HepG2 (cell line): ENCODE measurements at regions not wholly inside any gene's neighbourhood (a gene's known extent, or its start where the extent isn't known, plus 50 kb on each side); places are given as distances from the start of the nearest gene placed in this dataset.

Source experiments
- ATAC-seq: fragments of 200-7000 bp; cut with Tn5 transposase; 3 replicates; pipeline ENCODE4 v1.9.1; 2020; ENCODE audit warnings: mild to moderate bottlenecking, moderate library complexity
- BruUV-seq: library from RNA; stranded (reverse); fragments of 400-500 nt; replicated peaks from 2 replicates; lab custom pipeline; 2021; lab: Mats Ljungman, UMichigan
- CTCF ChIA-PET: fragments of 300-600 bp; formaldehyde crosslinking; extraction: SDS; loops from one replicate; lab custom pipeline; 2021; ENCODE audit warnings: low total read pairs, inconsistent platforms, low intra/inter-chr PET ratio; lab: Yijun Ruan, JAX
- POLR2A ChIA-PET: fragments of 350-600 bp; sonication (Branson Sonifier 250); formaldehyde crosslinking; loops from one replicate; lab custom pipeline; 2020; ENCODE audit warnings: antibody characterized with exemption, inconsistent platforms; lab: Yijun Ruan, JAX
- DNase-seq: peaks from one replicate; pipeline ENCODE4 v3.0.0-alpha.2; 2015; ENCODE audit warnings: low spot score
- FAIRE-seq: peaks from 3 replicates; lab custom pipeline; 2011; peaks lifted over from hg19 to GRCh38; lab: Jason Lieb, UNC
- H2AFZ ChIP-seq: one replicate; pipeline ENCODE4 v1.6.1; 2011; ENCODE audit warnings: low read length, inconsistent platforms
- H3K27ac ChIP-seq: fragments of 300-600 bp; 3 replicates; pipeline ENCODE4 v1.8.0; 2011; ENCODE audit warnings: mixed run types, mild to moderate bottlenecking, mixed read lengths, low read length, inconsistent platforms; ENCODE audit not compliant: insufficient read depth; ENCODE audit errors: extremely low read length
- H3K27me3 ChIP-seq, 2 experiments: fragments of 200-600 bp in 1 of 2; 2 replicates in 1 of 2; 3 replicates in 1 of 2; pipeline versions ENCODE4 v1.6.0 to v1.8.0; 2011; ENCODE audit warnings: low read length in 2 of 2, mild to moderate bottlenecking in 2 of 2, moderate library complexity in 2 of 2, inconsistent platforms in 1 of 2; ENCODE audit not compliant: insufficient read depth in 2 of 2, control insufficient read depth in 1 of 2
- H3K36me3 ChIP-seq, 2 experiments: fragments of 200-600 bp in 1 of 2; replicated peaks in 1 of 2; 2 replicates in 1 of 2; 3 replicates in 1 of 2; pipeline versions ENCODE4 v1.5.1 to v1.8.0; 2011; ENCODE audit warnings: low read length in 2 of 2, inconsistent platforms in 1 of 2; ENCODE audit not compliant: insufficient read depth in 2 of 2, control insufficient read depth in 1 of 2
- H3K4me1 ChIP-seq: 2 replicates; pipeline ENCODE4 v1.5.1; 2012; ENCODE audit warnings: low read length, inconsistent platforms; ENCODE audit not compliant: insufficient read depth
- H3K4me2 ChIP-seq: 2 replicates; pipeline ENCODE4 v1.6.0; 2011; ENCODE audit warnings: low read depth, low read length, inconsistent platforms
- H3K4me3 ChIP-seq, 3 experiments: fragments of 200-600 bp in 1 of 3; sonication (generic), shearing (Covaris generic) in 1 of 3; replicated peaks in 1 of 3; 2 replicates each; pipeline ENCODE4 v1.5.1; 2011 to 2016; ENCODE audit warnings: low read length in 3 of 3, inconsistent platforms in 2 of 3, low read depth in 2 of 3, mild to moderate bottlenecking in 2 of 3, control low read depth in 1 of 3, mixed read lengths in 1 of 3; ENCODE audit not compliant: insufficient read depth in 1 of 3
- H3K79me2 ChIP-seq: one replicate; pipeline ENCODE4 v1.6.1; 2011; ENCODE audit warnings: low read length, inconsistent platforms; ENCODE audit not compliant: insufficient read depth
- H3K9ac ChIP-seq: 2 replicates; pipeline ENCODE4 v1.6.0; 2011; ENCODE audit warnings: mild to moderate bottlenecking, low read depth, low read length, inconsistent platforms; ENCODE audit not compliant: insufficient read depth
- H3K9me3 ChIP-seq: 2 replicates; pipeline ENCODE4 v1.5.1; 2012; ENCODE audit warnings: mild to moderate bottlenecking, low read length
- H4K20me1 ChIP-seq: 2 replicates; pipeline ENCODE4 v1.6.0; 2011; ENCODE audit warnings: inconsistent platforms, mild to moderate bottlenecking, low read length, moderate library complexity; ENCODE audit not compliant: insufficient read depth
- ARNT ChIP-seq: fragments of 450-650 bp; IDR thresholded peaks from 2 replicates; pipeline ENCODE4 v1.6.1; 2017
- ASH2L ChIP-seq: fragments of 300-600, 200-600 bp; sonication (generic); IDR thresholded peaks from 2 replicates; pipeline ENCODE4 v1.7.0; 2017; ENCODE audit warnings: low read depth, mild to moderate bottlenecking, moderate library complexity, mixed read lengths, low read length; ENCODE audit not compliant: insufficient read length
- HMG20A ChIP-seq: IDR thresholded peaks from 2 replicates; pipeline ENCODE4 v1.6.1; 2016; ENCODE audit warnings: borderline replicate concordance
- HNRNPL ChIP-seq: fragments of 200-400 bp; formaldehyde crosslinking; IDR thresholded peaks from 2 replicates; pipeline ENCODE4 v1.6.1; 2017; ENCODE audit warnings: mild to moderate bottlenecking, low read depth, low read length
- RAD51 ChIP-seq: fragments of 450-650 bp; IDR thresholded peaks from 2 replicates; pipeline ENCODE4 v1.6.1; 2016; ENCODE audit warnings: borderline replicate concordance
- SKI ChIP-seq: fragments of 450-650 bp; IDR thresholded peaks from one replicate; pipeline ENCODE4 v1.6.1; 2018; ENCODE audit warnings: mild to moderate bottlenecking; ENCODE audit not compliant: partially characterized antibody
- SNRNP70 ChIP-seq: fragments of 200-400 bp; formaldehyde crosslinking; IDR thresholded peaks from 2 replicates; pipeline ENCODE4 v1.6.1; 2017; ENCODE audit warnings: mild to moderate bottlenecking, low read depth, low read length, moderate library complexity
- SP5 ChIP-seq: IDR thresholded peaks from 2 replicates; pipeline ENCODE4 v1.6.1; 2016; ENCODE audit warnings: low read depth, borderline replicate concordance
- YEATS2 ChIP-seq: sonication (generic); formaldehyde crosslinking; IDR thresholded peaks from 2 replicates; pipeline ENCODE4 v1.4.0; 2020; ENCODE audit warnings: missing genetic modification reagents, borderline replicate concordance
- ZBTB26 ChIP-seq: IDR thresholded peaks from 2 replicates; pipeline ENCODE4 v1.6.1; 2016; ENCODE audit warnings: missing compliant biosample characterization, missing genetic modification reagents, borderline replicate concordance
- ZFY ChIP-seq: sonication (generic); formaldehyde crosslinking; IDR thresholded peaks from 2 replicates; pipeline ENCODE4 v1.4.0; 2020; ENCODE audit warnings: missing genetic modification reagents
- ZNF180 ChIP-seq: sonication (generic); formaldehyde crosslinking; IDR thresholded peaks from 2 replicates; pipeline ENCODE4 v1.4.0; 2020; ENCODE audit warnings: low read depth, missing genetic modification reagents, borderline replicate concordance
- ZNF274 ChIP-seq: sonication (generic); formaldehyde crosslinking; IDR thresholded peaks from 2 replicates; pipeline ENCODE4 v1.5.1; 2020; ENCODE audit warnings: mild to moderate bottlenecking, missing genetic modification reagents
- ZNF550 ChIP-seq: sonication (generic); formaldehyde crosslinking; IDR thresholded peaks from 2 replicates; pipeline ENCODE4 v1.4.0; 2020; ENCODE audit warnings: mild to moderate bottlenecking, missing genetic modification reagents, borderline replicate concordance
- ZNF564 ChIP-seq: sonication (generic); formaldehyde crosslinking; IDR thresholded peaks from 2 replicates; pipeline ENCODE4 v1.8.1; 2023; ENCODE audit warnings: mild to moderate bottlenecking, missing genetic modification reagents
- ZNF660 ChIP-seq: sonication (generic); formaldehyde crosslinking; IDR thresholded peaks from 2 replicates; pipeline ENCODE4 v1.5.1; 2020; ENCODE audit warnings: mild to moderate bottlenecking, low read depth, missing genetic modification reagents, borderline replicate concordance
- ZNF672 ChIP-seq: sonication (generic); formaldehyde crosslinking; IDR thresholded peaks from 2 replicates; pipeline ENCODE4 v1.8.1; 2022; ENCODE audit warnings: missing genetic modification reagents
- WGBS: methylation state at CpG from one replicate; pipeline ENCODE4 v1.1.6; 2017; ENCODE audit warnings: low lambda C conversion rate; 5-methylcytosine and 5-hydroxymethylcytosine counted together
- in situ Hi-C: cut with HindIII; loops from 2 replicates; pipeline ENCODE4 v1.10.0; 2017; ENCODE audit warnings: low pct_unique_long_range_greater_than_20kb; ENCODE audit not compliant: extremely low pct_ligation_motif_present
- intact Hi-C: fragments of 100-400 bp; cut with micrococcal nuclease; formaldehyde crosslinking; loops from one replicate; pipeline ENCODE4 v1.10.0; 2022; ENCODE audit not compliant: unreplicated experiment
- TF ChIP-seq, protein P1 (sequence below): sonication (generic); formaldehyde crosslinking; IDR thresholded peaks from 2 replicates; pipeline ENCODE4 v1.5.0; 2020; ENCODE audit warnings: mild to moderate bottlenecking, low read depth, missing genetic modification reagents, borderline replicate concordance

- no peak overlapping the region for H2AFZ ChIP-seq
- H3K36me3 ChIP-seq: no peaks in the 10 kb centered on the region
- TF ChIP-seq ZNF180 (CRISPR knock-in tag): no peak
- TF ChIP-seq ZNF672 (CRISPR knock-in tag): no peak
- no peak for TF ChIP-seq ZNF274 (CRISPR knock-in tag)
- TF ChIP-seq ZFY (CRISPR knock-in tag): no peak
- TF ChIP-seq HMG20A (CRISPR knock-in tag): no peak
- no TSS peak for BruUV-seq
- FAIRE-seq: no peak
- no peaks in the 10 kb centered on the region for H4K20me1 ChIP-seq
- no peak for ATAC-seq
- CTCF ChIA-PET: no interaction called here
- intact Hi-C loops: no loop called here
- in situ Hi-C loops: no loop called here
- peaks cover 5 to 42% of the 10 kb centered on the region in 2 experiments; a peak in 4 of 5 replicates for H3K27me3 ChIP-seq
- WGBS: 23% methylated on average over 17 of the region's 17 CpGs
- H3K9me3 ChIP-seq: no peaks in the 10 kb centered on the region
- no peak overlapping the region for H3K27ac ChIP-seq
- peaks cover 34% of the 10 kb centered on the region for H3K4me1 ChIP-seq
- no peak overlapping the region for H3K4me2 ChIP-seq
- H3K79me2 ChIP-seq: no peaks in the 10 kb centered on the region
- no peak overlapping the region for H3K4me3 ChIP-seq
- DNase-seq: no peak
- no peak overlapping the region for H3K9ac ChIP-seq
- POLR2A ChIA-PET: no interaction called here
These were observed 69.1 kb downstream of the METRNL start for GRCh38 chr17:83148317-83149028.

GRCh38 chr17:83149029-83149725, 69.8 kb downstream of the METRNL start:
- H3K36me3 ChIP-seq: no peaks in the 10 kb centered on the region
- peaks cover 39% of the 10 kb centered on the region for H3K4me1 ChIP-seq
- no TSS peak for BruUV-seq
- H2AFZ ChIP-seq: no peak overlapping the region
- H3K79me2 ChIP-seq: no peaks in the 10 kb centered on the region
- no peak for DNase-seq
- no peak overlapping the region for H3K4me3 ChIP-seq
- peaks cover 5 to 36% of the 10 kb centered on the region in 2 experiments; a peak in 4 of 5 replicates for H3K27me3 ChIP-seq
- 70% methylated on average over 7 of the region's 9 CpGs for WGBS
- ChIA-PET POLR2A (no interaction called here), CTCF (no interaction called here)
- no peaks in the 10 kb centered on the region for H4K20me1 ChIP-seq
- H3K4me2 ChIP-seq: no peak overlapping the region
- no peak overlapping the region for H3K9ac ChIP-seq
- in situ Hi-C loops: no loop called here
- no peak for ATAC-seq
- FAIRE-seq: no peak
- H3K27ac ChIP-seq: no peak overlapping the region
- intact Hi-C loops: no loop called here
- H3K9me3 ChIP-seq: no peaks in the 10 kb centered on the region
- TF ChIP-seq, protein P1, sequence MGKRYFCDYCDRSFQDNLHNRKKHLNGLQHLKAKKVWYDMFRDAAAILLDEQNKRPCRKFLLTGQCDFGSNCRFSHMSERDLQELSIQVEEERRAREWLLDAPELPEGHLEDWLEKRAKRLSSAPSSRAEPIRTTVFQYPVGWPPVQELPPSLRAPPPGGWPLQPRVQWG (CRISPR knock-in tag): no peak
- TF ChIP-seq RAD51: no peak
- TF ChIP-seq ARNT: no peak
- no peak for TF ChIP-seq ZNF564 (CRISPR knock-in tag)
- TF ChIP-seq YEATS2 (CRISPR knock-in tag): no peak
- TF ChIP-seq SKI: no peak
- no peak for TF ChIP-seq SP5 (CRISPR knock-in tag)
- TF ChIP-seq ASH2L: no peak
- no peak for TF ChIP-seq HNRNPL
- TF ChIP-seq ZBTB26 (CRISPR knock-in tag): no peak
- TF ChIP-seq ZNF660: no peak
- TF ChIP-seq SNRNP70: no peak
- no peak for TF ChIP-seq ZNF550
